ENCODE measurements at regions not wholly inside any gene's neighbourhood (a gene's known extent, or its start where the extent isn't known, plus 50 kb on each side); places are given as distances from the start of the nearest gene placed in this dataset.

GRCh38 chr7:84912993-84913635 is 273.7 kb downstream of the SEMA3D start:
- TF ChIP-seq, protein P1, sequence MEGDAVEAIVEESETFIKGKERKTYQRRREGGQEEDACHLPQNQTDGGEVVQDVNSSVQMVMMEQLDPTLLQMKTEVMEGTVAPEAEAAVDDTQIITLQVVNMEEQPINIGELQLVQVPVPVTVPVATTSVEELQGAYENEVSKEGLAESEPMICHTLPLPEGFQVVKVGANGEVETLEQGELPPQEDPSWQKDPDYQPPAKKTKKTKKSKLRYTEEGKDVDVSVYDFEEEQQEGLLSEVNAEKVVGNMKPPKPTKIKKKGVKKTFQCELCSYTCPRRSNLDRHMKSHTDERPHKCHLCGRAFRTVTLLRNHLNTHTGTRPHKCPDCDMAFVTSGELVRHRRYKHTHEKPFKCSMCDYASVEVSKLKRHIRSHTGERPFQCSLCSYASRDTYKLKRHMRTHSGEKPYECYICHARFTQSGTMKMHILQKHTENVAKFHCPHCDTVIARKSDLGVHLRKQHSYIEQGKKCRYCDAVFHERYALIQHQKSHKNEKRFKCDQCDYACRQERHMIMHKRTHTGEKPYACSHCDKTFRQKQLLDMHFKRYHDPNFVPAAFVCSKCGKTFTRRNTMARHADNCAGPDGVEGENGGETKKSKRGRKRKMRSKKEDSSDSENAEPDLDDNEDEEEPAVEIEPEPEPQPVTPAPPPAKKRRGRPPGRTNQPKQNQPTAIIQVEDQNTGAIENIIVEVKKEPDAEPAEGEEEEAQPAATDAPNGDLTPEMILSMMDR (conservative IDR thresholded peaks at IDR 0.05 in 1 of 2, IDR thresholded peaks at IDR 0.05 in 1 of 2; ENCODE audit: extremely low read depth in 1 of 2, insufficient read depth in 1 of 2, low read depth in 1 of 2, low read length in 2 of 2): no peak
- TF ChIP-seq EZH2 (IDR thresholded peaks at IDR 0.05; ENCODE audit: borderline replicate concordance, low read length): no peak
